Endodermal cell (in vitro differentiated cells): ENCODE measurements at regions not wholly inside any gene's neighbourhood (a gene's known extent, or its start where the extent isn't known, plus 50 kb on each side); places are given as distances from the start of the nearest gene placed in this dataset.

Source experiments
- DNase-seq: peaks from one replicate; pipeline ENCODE4 v3.0.0-alpha.2; 2017
- H3K27ac ChIP-seq: 2 replicates; pipeline ENCODE4 v1.5.1; 2013; ENCODE audit warnings: mild to moderate bottlenecking, low read depth, low read length, moderate library complexity
- H3K27me3 ChIP-seq: 2 replicates; pipeline ENCODE4 v1.6.1; 2013; ENCODE audit warnings: mild to moderate bottlenecking, low read length, moderate library complexity; ENCODE audit not compliant: insufficient read depth, control insufficient read depth, poor library complexity, severe bottlenecking
- H3K36me3 ChIP-seq: 2 replicates; pipeline ENCODE4 v1.7.0; 2013; ENCODE audit warnings: mild to moderate bottlenecking, low read length, moderate library complexity; ENCODE audit not compliant: control insufficient read depth, insufficient read depth
- H3K4me1 ChIP-seq: one replicate; pipeline ENCODE4 v1.7.0; 2013; ENCODE audit warnings: low read length; ENCODE audit not compliant: control insufficient read depth, insufficient read depth
- H3K4me3 ChIP-seq: 2 replicates; pipeline ENCODE4 v1.5.1; 2013; ENCODE audit warnings: mild to moderate bottlenecking, low read length, moderate library complexity
- H3K9ac ChIP-seq: 2 replicates; pipeline ENCODE4 v1.6.1; 2013; ENCODE audit warnings: mild to moderate bottlenecking, low read length, moderate library complexity; ENCODE audit not compliant: poor library complexity, severe bottlenecking; ENCODE audit errors: extremely low read depth
- H3K9me3 ChIP-seq: 2 replicates; pipeline ENCODE4 v1.6.1; 2013; ENCODE audit warnings: mild to moderate bottlenecking, low read length, moderate library complexity; ENCODE audit not compliant: control insufficient read depth
- H3K27ac Mint-ChIP-seq: 2 replicates; pipeline ENCODE4 v1.8.0; 2020; ENCODE audit warnings: mixed read lengths
- H3K27me3 Mint-ChIP-seq: 2 replicates; pipeline ENCODE4 v1.8.0; 2021; ENCODE audit warnings: mild to moderate bottlenecking, mixed read lengths; ENCODE audit not compliant: insufficient read depth
- H3K36me3 Mint-ChIP-seq: 2 replicates; pipeline ENCODE4 v1.8.0; 2020; ENCODE audit warnings: low read depth, mixed read lengths
- H3K4me1 Mint-ChIP-seq: 2 replicates; pipeline ENCODE4 v1.8.0; 2020; ENCODE audit warnings: mixed read lengths
- H3K4me3 Mint-ChIP-seq: 2 replicates; pipeline ENCODE4 v1.8.0; 2020; ENCODE audit warnings: mild to moderate bottlenecking, moderate library complexity, mixed read lengths
- H3K9me3 Mint-ChIP-seq: 2 replicates; pipeline ENCODE4 v1.8.0; 2020; ENCODE audit warnings: mild to moderate bottlenecking, mixed read lengths
- WGBS, 2 experiments: methylation state at CpG; one replicate each; pipeline versions ENCODE4 v1.1.5 to v1.1.7; 2013; ENCODE audit warnings: missing lambda C conversion rate in 2 of 2, mixed read lengths in 1 of 2; ENCODE audit not compliant: insufficient coverage in 1 of 2, insufficient read length in 1 of 2; 5-methylcytosine and 5-hydroxymethylcytosine counted together
- TF ChIP-seq, protein P1 (sequence below): fragments of 200-600 bp; sonication (generic); conservative IDR thresholded peaks from 2 replicates; pipeline ENCODE4 v1.5.0; 2021; ENCODE audit warnings: antibody characterized with exemption, mild to moderate bottlenecking

DNA sequence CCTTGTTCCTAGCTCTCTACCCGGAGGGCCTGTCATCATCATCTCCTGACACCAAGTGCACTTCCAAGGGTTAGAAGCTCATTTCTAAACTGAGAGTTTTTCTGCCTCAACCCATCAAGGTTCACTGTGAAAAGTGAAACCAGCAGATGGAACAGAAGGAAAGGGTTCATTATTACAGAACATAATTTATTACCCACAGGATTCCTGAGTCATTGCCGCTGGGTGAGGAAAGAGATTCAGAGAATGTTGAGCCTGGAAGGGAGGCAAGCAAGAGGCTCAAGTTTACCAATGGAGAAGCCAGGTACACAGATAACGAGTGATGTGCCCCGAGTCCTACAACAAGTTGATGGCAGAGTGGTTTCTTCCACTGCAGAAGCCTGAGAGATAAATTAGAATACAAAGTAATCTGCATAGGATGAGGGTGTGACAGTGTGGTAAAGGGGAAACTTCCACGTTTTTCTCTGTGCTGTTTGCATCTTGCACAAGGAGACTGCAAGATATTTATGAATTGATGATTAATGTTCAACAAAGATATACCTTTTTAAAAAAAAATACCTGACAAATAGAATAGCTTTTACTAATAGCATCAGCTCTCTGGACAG, 80.5 kb upstream of the SETMAR start:
- Mint-ChIP-seq H3K27me3 (peaks cover 5% of the 10 kb centered on the region), H3K9me3 (no peaks in the 10 kb centered on the region), H3K4me1 (peaks cover 18% of the 10 kb centered on the region), H3K27ac (no peak overlapping the region), H3K36me3 (no peaks in the 10 kb centered on the region), H3K4me3 (no peak overlapping the region)
- Histone ChIP-seq H3K36me3 (no peaks in the 10 kb centered on the region), H3K9me3 (no peaks in the 10 kb centered on the region), H3K9ac (no peak overlapping the region), H3K27me3 (no peaks in the 10 kb centered on the region), H3K4me1 (peaks cover 13% of the 10 kb centered on the region), H3K27ac (no peak overlapping the region), H3K4me3 (no peak overlapping the region)
- no peak for DNase-seq
- TF ChIP-seq, protein P1, sequence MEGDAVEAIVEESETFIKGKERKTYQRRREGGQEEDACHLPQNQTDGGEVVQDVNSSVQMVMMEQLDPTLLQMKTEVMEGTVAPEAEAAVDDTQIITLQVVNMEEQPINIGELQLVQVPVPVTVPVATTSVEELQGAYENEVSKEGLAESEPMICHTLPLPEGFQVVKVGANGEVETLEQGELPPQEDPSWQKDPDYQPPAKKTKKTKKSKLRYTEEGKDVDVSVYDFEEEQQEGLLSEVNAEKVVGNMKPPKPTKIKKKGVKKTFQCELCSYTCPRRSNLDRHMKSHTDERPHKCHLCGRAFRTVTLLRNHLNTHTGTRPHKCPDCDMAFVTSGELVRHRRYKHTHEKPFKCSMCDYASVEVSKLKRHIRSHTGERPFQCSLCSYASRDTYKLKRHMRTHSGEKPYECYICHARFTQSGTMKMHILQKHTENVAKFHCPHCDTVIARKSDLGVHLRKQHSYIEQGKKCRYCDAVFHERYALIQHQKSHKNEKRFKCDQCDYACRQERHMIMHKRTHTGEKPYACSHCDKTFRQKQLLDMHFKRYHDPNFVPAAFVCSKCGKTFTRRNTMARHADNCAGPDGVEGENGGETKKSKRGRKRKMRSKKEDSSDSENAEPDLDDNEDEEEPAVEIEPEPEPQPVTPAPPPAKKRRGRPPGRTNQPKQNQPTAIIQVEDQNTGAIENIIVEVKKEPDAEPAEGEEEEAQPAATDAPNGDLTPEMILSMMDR, result no peak
- WGBS, 2 experiments, result 81 to 92% methylated on average over 2 to 5 of the region's 5 CpGs

DNA sequence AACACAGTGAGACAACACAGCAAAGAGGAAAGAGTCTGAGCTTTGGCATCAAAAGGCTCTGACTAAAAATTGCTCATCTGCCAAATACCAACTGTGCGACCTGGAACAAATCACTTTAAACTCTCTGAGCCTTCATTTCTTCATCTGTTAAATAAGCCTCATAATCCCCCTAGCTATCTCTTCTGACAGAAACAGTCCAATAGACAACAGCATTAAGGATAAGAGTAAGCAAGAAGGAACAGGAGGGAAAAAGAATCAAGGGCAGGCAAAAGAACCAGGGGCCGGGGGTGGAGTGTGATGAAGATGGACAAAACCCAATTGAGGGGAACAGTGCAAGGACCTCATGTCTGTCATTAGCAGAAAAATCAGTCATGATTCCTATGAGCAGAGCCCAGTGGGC, 79.4 kb upstream of the SETMAR start:
- TF ChIP-seq, protein P1, result no peak
- H3K27ac Mint-ChIP-seq, result no peak overlapping the region
- no peaks in the 10 kb centered on the region for H3K27me3 ChIP-seq
- H3K4me1 ChIP-seq, result peaks cover 13% of the 10 kb centered on the region
- peaks cover 10% of the 10 kb centered on the region for H3K27me3 Mint-ChIP-seq
- no peaks in the 10 kb centered on the region for H3K9me3 Mint-ChIP-seq
- H3K36me3 Mint-ChIP-seq, result no peaks in the 10 kb centered on the region
- no peaks in the 10 kb centered on the region for H3K9me3 ChIP-seq
- H3K4me3 Mint-ChIP-seq, result no peak overlapping the region
- H3K27ac ChIP-seq, result no peak overlapping the region
- no peak for DNase-seq
- H3K4me3 ChIP-seq, result no peak overlapping the region
- 67 to 88% methylated on average over 1 to 2 of the region's 2 CpGs for WGBS, 2 experiments
- H3K9ac ChIP-seq, result no peak overlapping the region
- peaks cover 15% of the 10 kb centered on the region for H3K4me1 Mint-ChIP-seq
- no peaks in the 10 kb centered on the region for H3K36me3 ChIP-seq

DNA sequence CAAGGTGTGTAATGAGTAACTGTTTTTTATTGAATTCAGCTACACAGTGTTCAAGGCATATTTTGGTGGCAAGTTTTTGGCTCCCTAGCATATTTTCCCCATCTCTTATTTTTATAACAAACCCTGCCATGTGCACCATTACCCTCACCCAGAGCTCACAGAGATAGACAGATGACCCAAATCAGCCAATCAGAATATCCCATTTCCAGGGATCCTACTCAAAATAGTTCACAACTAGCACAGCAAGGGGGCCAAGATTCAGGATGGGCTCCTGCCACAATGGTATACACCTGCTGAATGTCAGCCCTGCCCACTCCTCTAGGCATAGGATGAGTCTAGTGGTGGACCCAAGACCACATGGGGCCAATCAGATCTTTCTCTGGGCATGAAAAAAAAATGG, 78.8 kb upstream of the SETMAR start:
- peaks cover 12% of the 10 kb centered on the region for H3K4me1 Mint-ChIP-seq
- H3K27ac Mint-ChIP-seq, result no peak overlapping the region
- H3K36me3 ChIP-seq, result no peaks in the 10 kb centered on the region
- no peak for DNase-seq
- H3K4me3 Mint-ChIP-seq, result no peak overlapping the region
- H3K9ac ChIP-seq, result no peak overlapping the region
- peaks cover 15% of the 10 kb centered on the region for H3K27me3 Mint-ChIP-seq
- no peak overlapping the region for H3K27ac ChIP-seq
- no peaks in the 10 kb centered on the region for H3K9me3 Mint-ChIP-seq
- no peaks in the 10 kb centered on the region for H3K36me3 Mint-ChIP-seq
- no peaks in the 10 kb centered on the region for H3K27me3 ChIP-seq
- TF ChIP-seq, protein P1, result no peak
- no peak overlapping the region for H3K4me3 ChIP-seq
- peaks cover 13% of the 10 kb centered on the region for H3K4me1 ChIP-seq
- H3K9me3 ChIP-seq, result no peaks in the 10 kb centered on the region
